DND-41 (cell line): ENCODE measurements at regions not wholly inside any gene's neighbourhood (a gene's known extent, or its start where the extent isn't known, plus 50 kb on each side); places are given as distances from the start of the nearest gene placed in this dataset.

Source experiments
- CTCF ChIP-seq: IDR thresholded peaks from 2 replicates; pipeline ENCODE4 v1.5.1; 2012; ENCODE audit warnings: borderline replicate concordance, low read length, moderate library complexity, mild to moderate bottlenecking; ENCODE audit not compliant: poor library complexity, severe bottlenecking; ENCODE audit errors: extremely low read depth
- EZH2 ChIP-seq: IDR thresholded peaks from 3 replicates; pipeline ENCODE4 v1.6.1; 2012; ENCODE audit warnings: borderline replicate concordance, low read depth, mild to moderate bottlenecking, moderate library complexity, low read length, inconsistent platforms; ENCODE audit not compliant: severe bottlenecking

GRCh38 chr12:24015833-24016160 lies 66.3 kb upstream of the SOX5 start:
- TF ChIP-seq CTCF (no peak), EZH2 (no peak)
